ENCODE measurements at regions not wholly inside any gene's neighbourhood (a gene's known extent, or its start where the extent isn't known, plus 50 kb on each side); places are given as distances from the start of the nearest gene placed in this dataset.

DNA sequence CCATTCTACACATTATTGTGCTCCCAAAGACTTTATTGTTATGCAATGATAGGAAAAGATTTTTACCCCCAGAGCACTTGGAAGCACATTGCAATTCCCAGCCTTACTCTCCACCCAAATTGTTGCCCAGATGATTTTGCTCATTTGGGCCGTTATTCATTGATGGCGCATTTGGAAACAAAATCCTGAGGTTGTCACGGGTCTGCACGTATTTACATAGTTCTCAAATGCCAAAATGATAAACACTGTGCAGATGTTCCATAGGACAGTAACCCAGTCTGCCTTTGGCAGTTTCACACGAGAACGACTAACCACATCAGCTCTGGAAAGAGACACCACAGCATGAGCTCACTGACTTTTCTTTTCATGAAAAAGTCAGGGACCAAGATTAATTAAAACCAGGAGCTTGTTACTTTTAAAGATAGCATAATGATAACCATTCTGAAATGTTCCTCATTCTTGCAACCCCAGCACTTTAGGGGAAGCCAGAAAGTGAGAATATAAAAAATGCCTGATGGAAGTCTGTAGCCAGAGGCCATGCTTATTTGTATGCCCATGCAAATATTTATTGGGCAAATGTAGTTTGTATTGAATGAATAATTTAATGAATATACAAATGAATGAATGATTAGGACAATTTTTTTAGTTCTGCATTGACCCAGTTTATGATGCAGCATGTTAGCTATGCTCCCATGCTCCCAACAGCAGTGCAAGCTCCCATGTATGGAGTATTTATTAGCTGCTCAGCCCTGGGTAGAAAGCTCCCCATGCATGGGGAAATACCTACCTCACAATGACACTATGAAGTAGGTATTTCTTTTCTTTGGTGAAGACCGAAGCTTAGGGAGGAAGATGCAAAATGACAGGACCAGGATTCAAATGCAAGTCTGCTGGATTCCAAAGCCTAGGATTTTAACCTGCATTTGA lies 84.6 kb downstream of the MAIP1 start:
- Histone ChIP-seq H3K4me1 (ENCODE audit: control insufficient read depth, insufficient read depth, low read length) (peaks cover 13% of the 10 kb centered on the region), H3K27ac (ENCODE audit: low read length) (peak overlapping the region; percentile 65), H3K27me3 (ENCODE audit: control insufficient read depth, insufficient read depth, low read length) (no peaks in the 10 kb centered on the region), H3K9me3 (replicated peaks; ENCODE audit: control insufficient read depth, low read depth, low read length) (peaks cover 3% of the 10 kb centered on the region), H3K4me3 (ENCODE audit: low read length) (no peak overlapping the region), H3K36me3 (ENCODE audit: control insufficient read depth, insufficient read depth, low read length) (no peaks in the 10 kb centered on the region)
- DNase-seq: peak; percentile 89
- WGBS (ENCODE audit: insufficient coverage): 47% methylated on average over 4 of the region's 7 CpGs

GRCh38 chr2:200040831-200041230 lies 85.4 kb downstream of the MAIP1 start:
- no peak for DNase-seq
- H3K4me3 ChIP-seq (ENCODE audit: low read length): no peak overlapping the region
- no peaks in the 10 kb centered on the region for H3K27me3 ChIP-seq (ENCODE audit: control insufficient read depth, insufficient read depth, low read length)
- H3K36me3 ChIP-seq (ENCODE audit: control insufficient read depth, insufficient read depth, low read length): peaks cover 2% of the 10 kb centered on the region
- peaks cover 13% of the 10 kb centered on the region for H3K4me1 ChIP-seq (ENCODE audit: control insufficient read depth, insufficient read depth, low read length)
- no CpG with 5 or more reads among the region's 2 CpGs for WGBS (ENCODE audit: insufficient coverage)
- peaks cover 11% of the 10 kb centered on the region for H3K9me3 ChIP-seq (replicated peaks; ENCODE audit: control insufficient read depth, low read depth, low read length)
- peak overlapping the region; percentile 32 for H3K27ac ChIP-seq (ENCODE audit: low read length)

DNA sequence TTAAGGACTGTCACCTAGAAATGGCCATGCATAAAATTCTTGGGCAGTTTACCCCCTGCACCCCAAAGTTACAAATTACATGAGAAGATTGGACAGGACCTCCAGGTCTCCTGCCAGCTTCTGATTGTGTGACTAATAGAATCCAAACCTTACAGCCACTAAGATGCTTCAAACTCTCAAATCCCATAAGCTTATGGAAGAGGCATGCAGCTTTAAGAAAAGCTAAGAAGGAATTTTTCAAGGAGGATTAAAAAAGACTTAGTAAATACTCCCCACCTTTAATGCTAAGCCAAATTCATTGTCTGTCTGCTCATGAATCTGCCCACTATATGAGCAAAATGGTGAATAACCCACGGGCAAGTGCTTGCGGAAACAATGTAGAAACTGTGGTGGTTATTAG lies 86.3 kb downstream of the MAIP1 start:
- Histone ChIP-seq H3K4me3 (ENCODE audit: low read length) (no peak overlapping the region), H3K27ac (ENCODE audit: low read length) (peak overlapping the region; percentile 32), H3K9me3 (replicated peaks; ENCODE audit: control insufficient read depth, low read depth, low read length) (peaks cover 13% of the 10 kb centered on the region), H3K36me3 (ENCODE audit: control insufficient read depth, insufficient read depth, low read length) (peaks cover 2% of the 10 kb centered on the region), H3K4me1 (ENCODE audit: control insufficient read depth, insufficient read depth, low read length) (peaks cover 13% of the 10 kb centered on the region), H3K27me3 (ENCODE audit: control insufficient read depth, insufficient read depth, low read length) (no peaks in the 10 kb centered on the region)
- DNase-seq: no peak
- no CpG with 5 or more reads among the region's 2 CpGs for WGBS (ENCODE audit: insufficient coverage)

DNA sequence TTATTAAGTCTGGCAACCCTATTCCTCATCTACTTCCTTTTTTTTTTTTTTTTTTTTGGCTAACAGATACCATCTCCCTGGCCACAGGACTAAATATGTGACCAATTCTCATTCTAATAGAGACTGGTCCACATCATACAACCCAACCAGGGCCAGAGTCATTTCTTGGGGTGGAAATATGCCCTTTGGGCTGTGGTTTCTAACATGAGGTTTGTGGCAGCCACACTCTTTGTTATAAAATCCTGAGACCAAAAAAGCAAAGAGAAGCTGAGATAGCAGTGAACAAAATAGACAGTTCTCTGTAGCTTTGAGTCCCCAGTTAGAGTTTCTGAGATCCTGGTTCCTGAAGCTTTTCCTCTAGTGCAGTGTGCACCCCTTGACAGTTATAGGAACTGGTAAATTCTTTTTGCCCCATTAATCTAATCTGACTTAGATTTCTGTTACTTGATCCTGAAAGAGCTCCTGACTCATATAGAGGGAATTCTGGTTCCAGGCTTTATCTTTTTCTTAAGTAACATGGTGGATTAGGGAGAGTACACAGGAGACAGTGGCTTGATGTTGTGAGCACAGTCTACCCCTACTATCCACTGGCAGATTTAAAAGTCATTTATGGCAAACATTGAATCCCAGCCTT lies 86.8 kb downstream of the MAIP1 start:
- Histone ChIP-seq H3K4me3 (ENCODE audit: low read length) (no peak overlapping the region), H3K36me3 (ENCODE audit: control insufficient read depth, insufficient read depth, low read length) (peaks cover 2% of the 10 kb centered on the region), H3K9me3 (replicated peaks; ENCODE audit: control insufficient read depth, low read depth, low read length) (peaks cover 13% of the 10 kb centered on the region), H3K27ac (ENCODE audit: low read length) (peak overlapping the region; percentile 48), H3K27me3 (ENCODE audit: control insufficient read depth, insufficient read depth, low read length) (no peaks in the 10 kb centered on the region), H3K4me1 (ENCODE audit: control insufficient read depth, insufficient read depth, low read length) (peaks cover 13% of the 10 kb centered on the region)
- no peak for DNase-seq

- Histone ChIP-seq H3K9me3 (replicated peaks; ENCODE audit: control insufficient read depth, low read depth, low read length) (peaks cover 13% of the 10 kb centered on the region), H3K27me3 (ENCODE audit: control insufficient read depth, insufficient read depth, low read length) (no peaks in the 10 kb centered on the region), H3K4me1 (ENCODE audit: control insufficient read depth, insufficient read depth, low read length) (peaks cover 13% of the 10 kb centered on the region), H3K27ac (ENCODE audit: low read length) (no peak overlapping the region), H3K4me3 (ENCODE audit: low read length) (no peak overlapping the region), H3K36me3 (ENCODE audit: control insufficient read depth, insufficient read depth, low read length) (peaks cover 2% of the 10 kb centered on the region)
- no peak for DNase-seq
Observed at GRCh38 chr2:200042944-200043343, 87.6 kb downstream of the MAIP1 start.

DNA sequence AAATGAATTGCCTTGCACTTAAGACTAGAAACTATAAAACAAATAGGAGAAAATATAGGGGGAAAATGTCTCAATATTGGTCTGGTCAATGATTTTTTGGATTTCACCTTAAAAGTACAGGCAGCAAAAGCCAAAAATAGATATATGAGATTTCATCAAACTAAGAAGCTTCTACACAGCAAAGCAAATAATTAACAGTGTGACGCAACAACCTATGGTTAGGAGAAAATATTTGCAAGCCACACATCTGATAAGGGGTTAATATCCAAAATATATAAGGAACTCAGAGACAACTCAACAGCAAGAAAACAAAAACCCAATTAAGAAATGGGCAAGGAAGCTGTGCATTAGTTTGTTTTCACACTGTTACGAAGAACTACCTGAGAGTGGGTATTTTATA lies 89.1 kb downstream of the MAIP1 start:
- H3K4me3 ChIP-seq (ENCODE audit: low read length): no peak overlapping the region
- H3K36me3 ChIP-seq (ENCODE audit: control insufficient read depth, insufficient read depth, low read length): peaks cover 2% of the 10 kb centered on the region
- no peak overlapping the region for H3K27ac ChIP-seq (ENCODE audit: low read length)
- no peak for DNase-seq
- no CpG with 5 or more reads among the region's 2 CpGs for WGBS (ENCODE audit: insufficient coverage)
- H3K4me1 ChIP-seq (ENCODE audit: control insufficient read depth, insufficient read depth, low read length): peaks cover 13% of the 10 kb centered on the region
- peaks cover 13% of the 10 kb centered on the region for H3K9me3 ChIP-seq (replicated peaks; ENCODE audit: control insufficient read depth, low read depth, low read length)
- no peaks in the 10 kb centered on the region for H3K27me3 ChIP-seq (ENCODE audit: control insufficient read depth, insufficient read depth, low read length)

DNA sequence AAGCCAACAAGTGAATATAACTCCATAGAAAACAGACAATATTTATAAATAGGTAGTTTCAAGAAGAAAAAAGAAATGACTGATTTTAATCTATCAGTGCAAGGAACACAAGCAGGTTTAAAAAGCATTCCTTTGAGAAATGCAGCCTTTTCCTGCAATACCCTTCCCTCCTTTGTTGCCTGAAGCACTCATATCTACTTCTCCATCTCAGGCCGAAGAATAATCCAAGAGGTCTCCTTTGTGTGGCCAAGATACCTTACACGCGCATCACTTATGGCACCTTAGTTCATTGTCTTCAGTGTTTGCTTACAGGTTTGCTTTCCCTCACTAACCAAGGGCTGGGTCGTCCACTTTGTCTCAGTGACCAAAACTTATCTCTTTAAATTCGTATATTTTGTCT lies 93.0 kb downstream of the MAIP1 start:
- Histone ChIP-seq H3K36me3 (ENCODE audit: control insufficient read depth, insufficient read depth, low read length) (peaks cover 2% of the 10 kb centered on the region), H3K27me3 (ENCODE audit: control insufficient read depth, insufficient read depth, low read length) (no peaks in the 10 kb centered on the region), H3K27ac (ENCODE audit: low read length) (no peak overlapping the region), H3K4me1 (ENCODE audit: control insufficient read depth, insufficient read depth, low read length) (peaks cover 2% of the 10 kb centered on the region), H3K9me3 (replicated peaks; ENCODE audit: control insufficient read depth, low read depth, low read length) (peaks cover 13% of the 10 kb centered on the region), H3K4me3 (ENCODE audit: low read length) (no peak overlapping the region)
- no peak for DNase-seq
- 100% methylated on average over 2 of the region's 5 CpGs for WGBS (ENCODE audit: insufficient coverage)

GRCh38 chr2:200049086-200049485 lies 93.7 kb downstream of the MAIP1 start:
- Histone ChIP-seq H3K36me3 (ENCODE audit: control insufficient read depth, insufficient read depth, low read length) (peaks cover 2% of the 10 kb centered on the region), H3K4me1 (ENCODE audit: control insufficient read depth, insufficient read depth, low read length) (peaks cover 2% of the 10 kb centered on the region), H3K27ac (ENCODE audit: low read length) (no peak overlapping the region), H3K4me3 (ENCODE audit: low read length) (no peak overlapping the region), H3K9me3 (replicated peaks; ENCODE audit: control insufficient read depth, low read depth, low read length) (peaks cover 13% of the 10 kb centered on the region), H3K27me3 (ENCODE audit: control insufficient read depth, insufficient read depth, low read length) (no peaks in the 10 kb centered on the region)
- WGBS (ENCODE audit: insufficient coverage): no CpG with 5 or more reads among the region's 3 CpGs
- DNase-seq: no peak

DNA sequence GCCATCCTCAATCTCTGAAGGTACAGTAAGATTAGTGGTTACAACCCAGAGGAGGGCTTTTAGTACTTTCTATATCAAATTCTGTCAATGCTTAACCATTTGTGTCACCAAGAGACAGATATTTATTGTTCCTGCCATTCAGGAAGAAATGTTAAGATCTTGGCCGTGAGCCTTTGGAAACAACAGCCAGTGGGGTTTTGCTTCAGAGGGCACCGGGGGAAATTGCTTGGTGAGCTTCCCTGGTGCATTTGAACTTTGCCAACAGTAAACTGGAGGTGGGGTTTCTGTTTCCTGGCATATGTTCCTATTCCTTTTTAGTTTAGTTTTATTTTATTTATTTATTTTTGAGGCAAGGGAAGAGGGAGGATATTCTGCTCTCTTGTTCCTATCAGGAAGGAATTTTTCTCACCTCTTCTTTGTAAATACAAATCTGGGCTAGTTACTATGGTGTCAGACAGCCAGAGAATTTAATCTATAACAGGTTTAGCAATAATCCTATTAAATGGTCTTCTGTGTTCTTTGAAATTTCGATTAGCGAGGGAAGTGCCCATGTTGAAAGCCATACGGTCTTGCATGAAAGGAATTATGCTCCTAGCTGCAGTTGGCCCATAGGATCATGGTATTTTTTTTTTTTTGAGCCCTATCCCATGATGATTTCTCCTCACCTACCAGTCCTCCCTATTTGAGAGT lies 95.7 kb downstream of the MAIP1 start:
- peak; percentile 30 for DNase-seq
- no peak overlapping the region for H3K4me3 ChIP-seq (ENCODE audit: low read length)
- peak overlapping the region; percentile 42 for H3K27ac ChIP-seq (ENCODE audit: low read length)
- H3K27me3 ChIP-seq (ENCODE audit: control insufficient read depth, insufficient read depth, low read length): no peaks in the 10 kb centered on the region
- peaks cover 2% of the 10 kb centered on the region for H3K4me1 ChIP-seq (ENCODE audit: control insufficient read depth, insufficient read depth, low read length)
- 58% methylated on average over 2 of the region's 5 CpGs for WGBS (ENCODE audit: insufficient coverage)
- H3K36me3 ChIP-seq (ENCODE audit: control insufficient read depth, insufficient read depth, low read length): no peaks in the 10 kb centered on the region
- peaks cover under 1% of the 10 kb centered on the region for H3K9me3 ChIP-seq (replicated peaks; ENCODE audit: control insufficient read depth, low read depth, low read length)

- WGBS (ENCODE audit: insufficient coverage): no CpG with 5 or more reads among the region's 2 CpGs
- peaks cover 3% of the 10 kb centered on the region for H3K9me3 ChIP-seq (replicated peaks; ENCODE audit: control insufficient read depth, low read depth, low read length)
- H3K4me3 ChIP-seq (ENCODE audit: low read length): no peak overlapping the region
- peaks cover 2% of the 10 kb centered on the region for H3K4me1 ChIP-seq (ENCODE audit: control insufficient read depth, insufficient read depth, low read length)
- DNase-seq: no peak
- H3K27me3 ChIP-seq (ENCODE audit: control insufficient read depth, insufficient read depth, low read length): no peaks in the 10 kb centered on the region
- no peaks in the 10 kb centered on the region for H3K36me3 ChIP-seq (ENCODE audit: control insufficient read depth, insufficient read depth, low read length)
- peak overlapping the region; percentile 42 for H3K27ac ChIP-seq (ENCODE audit: low read length)
Observed at GRCh38 chr2:200051611-200051945, 96.2 kb downstream of the MAIP1 start.

Measured in muscle of leg (tissue), 3 donors.